ENCODE measurements at regions not wholly inside any gene's neighbourhood (a gene's known extent, or its start where the extent isn't known, plus 50 kb on each side); places are given as distances from the start of the nearest gene placed in this dataset.

DNA sequence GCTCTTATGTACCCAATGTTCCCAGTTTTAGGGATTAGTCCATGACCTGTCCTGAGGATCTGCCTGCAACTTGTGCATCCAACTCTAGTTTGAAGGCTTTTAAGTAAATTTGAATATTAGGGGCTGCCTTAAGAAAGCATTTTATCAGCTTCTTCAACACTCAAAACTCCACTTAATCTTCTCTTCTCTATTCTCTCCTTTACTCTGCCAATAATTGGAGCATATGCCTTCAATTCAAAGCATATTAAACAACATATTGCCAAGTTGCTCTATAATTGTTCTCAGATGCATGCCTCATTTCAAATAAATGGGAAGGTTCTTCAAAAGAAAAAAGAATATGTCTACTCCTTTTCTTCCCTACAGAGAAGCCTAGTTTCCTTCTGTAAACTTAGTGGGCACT is 84.8 kb upstream of the NCKAP5 start:
- TF ChIP-seq, protein P1, sequence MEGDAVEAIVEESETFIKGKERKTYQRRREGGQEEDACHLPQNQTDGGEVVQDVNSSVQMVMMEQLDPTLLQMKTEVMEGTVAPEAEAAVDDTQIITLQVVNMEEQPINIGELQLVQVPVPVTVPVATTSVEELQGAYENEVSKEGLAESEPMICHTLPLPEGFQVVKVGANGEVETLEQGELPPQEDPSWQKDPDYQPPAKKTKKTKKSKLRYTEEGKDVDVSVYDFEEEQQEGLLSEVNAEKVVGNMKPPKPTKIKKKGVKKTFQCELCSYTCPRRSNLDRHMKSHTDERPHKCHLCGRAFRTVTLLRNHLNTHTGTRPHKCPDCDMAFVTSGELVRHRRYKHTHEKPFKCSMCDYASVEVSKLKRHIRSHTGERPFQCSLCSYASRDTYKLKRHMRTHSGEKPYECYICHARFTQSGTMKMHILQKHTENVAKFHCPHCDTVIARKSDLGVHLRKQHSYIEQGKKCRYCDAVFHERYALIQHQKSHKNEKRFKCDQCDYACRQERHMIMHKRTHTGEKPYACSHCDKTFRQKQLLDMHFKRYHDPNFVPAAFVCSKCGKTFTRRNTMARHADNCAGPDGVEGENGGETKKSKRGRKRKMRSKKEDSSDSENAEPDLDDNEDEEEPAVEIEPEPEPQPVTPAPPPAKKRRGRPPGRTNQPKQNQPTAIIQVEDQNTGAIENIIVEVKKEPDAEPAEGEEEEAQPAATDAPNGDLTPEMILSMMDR (IDR thresholded peaks at IDR 0.05), result no peak
- no peak for TF ChIP-seq POLR2A (IDR thresholded peaks at IDR 0.05)
